ENCODE measurements at regions not wholly inside any gene's neighbourhood (a gene's known extent, or its start where the extent isn't known, plus 50 kb on each side); places are given as distances from the start of the nearest gene placed in this dataset.

DNA sequence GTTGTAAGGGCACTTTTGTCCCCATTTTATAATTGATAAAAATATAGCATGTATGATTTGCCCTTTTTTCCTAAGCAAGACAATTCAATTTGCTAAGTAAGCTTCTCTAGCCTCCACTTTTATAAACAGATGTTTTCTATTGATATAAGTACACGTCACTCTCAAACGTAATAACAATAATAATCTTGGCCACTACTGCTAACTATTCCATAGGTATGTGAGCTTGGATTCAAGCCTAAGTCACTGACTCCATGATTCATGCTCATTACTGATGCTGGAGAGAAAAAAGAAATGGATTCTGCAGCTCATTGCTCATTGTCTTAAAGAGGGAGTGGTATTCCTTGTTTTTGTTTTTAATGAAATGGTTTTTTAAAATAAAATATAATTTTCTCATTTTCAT is 661.0 kb downstream of the GALC start:
- no peak for TF ChIP-seq REST (IDR thresholded peaks at IDR 0.05; ENCODE audit: low read depth, low read length)
- no peak for TF ChIP-seq HDAC2 (IDR thresholded peaks at IDR 0.05)
- no peak for TF ChIP-seq CREB1 (IDR thresholded peaks at IDR 0.05; ENCODE audit: low read depth)
- TF ChIP-seq, protein P1, sequence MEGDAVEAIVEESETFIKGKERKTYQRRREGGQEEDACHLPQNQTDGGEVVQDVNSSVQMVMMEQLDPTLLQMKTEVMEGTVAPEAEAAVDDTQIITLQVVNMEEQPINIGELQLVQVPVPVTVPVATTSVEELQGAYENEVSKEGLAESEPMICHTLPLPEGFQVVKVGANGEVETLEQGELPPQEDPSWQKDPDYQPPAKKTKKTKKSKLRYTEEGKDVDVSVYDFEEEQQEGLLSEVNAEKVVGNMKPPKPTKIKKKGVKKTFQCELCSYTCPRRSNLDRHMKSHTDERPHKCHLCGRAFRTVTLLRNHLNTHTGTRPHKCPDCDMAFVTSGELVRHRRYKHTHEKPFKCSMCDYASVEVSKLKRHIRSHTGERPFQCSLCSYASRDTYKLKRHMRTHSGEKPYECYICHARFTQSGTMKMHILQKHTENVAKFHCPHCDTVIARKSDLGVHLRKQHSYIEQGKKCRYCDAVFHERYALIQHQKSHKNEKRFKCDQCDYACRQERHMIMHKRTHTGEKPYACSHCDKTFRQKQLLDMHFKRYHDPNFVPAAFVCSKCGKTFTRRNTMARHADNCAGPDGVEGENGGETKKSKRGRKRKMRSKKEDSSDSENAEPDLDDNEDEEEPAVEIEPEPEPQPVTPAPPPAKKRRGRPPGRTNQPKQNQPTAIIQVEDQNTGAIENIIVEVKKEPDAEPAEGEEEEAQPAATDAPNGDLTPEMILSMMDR (IDR thresholded peaks at IDR 0.05 in 2 of 3, conservative IDR thresholded peaks at IDR 0.05 in 1 of 3; ENCODE audit: control insufficient read depth in 2 of 3, extremely low read depth in 1 of 3, insufficient read depth in 1 of 3, low read depth in 3 of 3, low read length in 3 of 3), result no peak
- TF ChIP-seq RCOR1 (conservative IDR thresholded peaks at IDR 0.05; ENCODE audit: low read depth, low read length), result no peak
- TF ChIP-seq EP300 (IDR thresholded peaks at IDR 0.05; ENCODE audit: borderline replicate concordance in 1 of 2, control insufficient read depth in 1 of 2, low read depth in 2 of 2, low read length in 2 of 2), result no peak
- no peak for TF ChIP-seq POLR2A (IDR thresholded peaks at IDR 0.05; ENCODE audit: low read depth, low read length)
- no peak for TF ChIP-seq SMAD1 (IDR thresholded peaks at IDR 0.05; ENCODE audit: low read depth, partially characterized antibody)
- TF ChIP-seq BACH1 (IDR thresholded peaks at IDR 0.05; ENCODE audit: borderline replicate concordance), result no peak
- TF ChIP-seq BHLHE40 (IDR thresholded peaks at IDR 0.05; ENCODE audit: borderline replicate concordance in 1 of 2, low read depth in 2 of 2, low read length in 1 of 2), result no peak
- TF ChIP-seq CBX3 (IDR thresholded peaks at IDR 0.05; ENCODE audit: borderline replicate concordance, low read depth), result no peak
- TF ChIP-seq MXI1 (IDR thresholded peaks at IDR 0.05; ENCODE audit: low read depth, low read length), result no peak
